ENCODE measurements at regions not wholly inside any gene's neighbourhood (a gene's known extent, or its start where the extent isn't known, plus 50 kb on each side); places are given as distances from the start of the nearest gene placed in this dataset.

DNA sequence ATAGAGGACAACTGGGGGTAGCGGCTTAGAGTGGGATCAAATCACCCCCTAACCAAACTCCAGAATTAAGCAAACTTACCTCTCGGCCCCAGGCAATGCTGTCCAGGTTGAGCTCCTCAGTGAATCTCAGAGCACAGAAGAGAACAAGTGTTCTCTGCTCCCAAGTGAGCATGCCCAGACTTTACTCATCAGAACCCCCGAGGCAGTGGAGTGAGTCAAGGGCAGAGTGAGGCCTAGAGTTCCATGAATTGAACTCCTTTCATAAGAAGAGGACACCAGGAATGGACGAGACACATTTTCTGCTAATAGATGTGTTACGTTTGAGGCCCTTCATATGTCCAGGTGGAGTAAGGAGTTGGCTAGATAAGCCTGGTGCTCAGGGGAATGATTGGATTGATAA is 134.0 kb upstream of the DTNBP1 start:
- H3K36me3 ChIP-seq (ENCODE audit: insufficient read depth, low read length): no peaks in the 10 kb centered on the region
- no peaks in the 10 kb centered on the region for H3K27me3 ChIP-seq (ENCODE audit: insufficient read depth, low read length)
- peaks cover under 1% of the 10 kb centered on the region for H3K4me1 ChIP-seq (ENCODE audit: insufficient read depth, low read length)
- H3K4me3 ChIP-seq (ENCODE audit: low read length): no peak overlapping the region
- no peaks in the 10 kb centered on the region for H3K9me3 ChIP-seq (ENCODE audit: low read length)
- H2AFZ ChIP-seq (ENCODE audit: low read depth, low read length): no peak overlapping the region

DNA sequence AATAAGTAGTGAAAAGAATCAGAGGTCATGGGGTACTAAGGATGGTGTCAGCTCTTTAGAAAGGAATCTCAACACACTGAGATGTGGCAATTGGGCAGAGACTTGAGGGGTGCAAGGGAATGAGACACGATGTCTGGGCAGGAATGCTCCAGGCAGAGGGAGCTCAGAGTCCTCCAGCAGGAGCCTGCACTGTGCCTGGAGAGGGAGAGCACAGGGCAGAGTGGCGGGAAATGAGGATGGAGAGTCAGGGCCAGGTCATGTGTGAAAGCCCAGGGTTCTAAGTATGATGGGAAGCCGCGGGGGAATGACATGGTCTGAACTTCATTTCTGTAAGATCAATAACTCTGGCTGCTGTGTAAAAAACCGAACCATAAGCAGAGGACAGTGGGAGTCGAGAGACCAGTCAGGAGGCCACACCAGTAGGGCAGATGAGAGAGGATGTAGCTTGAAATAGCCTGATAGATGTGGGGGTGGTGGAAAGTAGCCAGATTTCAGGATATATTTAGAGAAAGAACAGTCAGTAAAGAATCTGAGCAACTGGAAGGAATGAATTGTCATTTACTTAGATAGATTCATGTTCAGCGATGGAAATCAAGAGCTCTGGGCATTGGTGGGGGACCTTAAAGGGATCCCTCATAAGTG is 133.4 kb upstream of the DTNBP1 start:
- Histone ChIP-seq H3K4me3 (ENCODE audit: low read length) (no peak overlapping the region), H3K36me3 (ENCODE audit: insufficient read depth, low read length) (no peaks in the 10 kb centered on the region), H3K9me3 (ENCODE audit: low read length) (no peaks in the 10 kb centered on the region), H2AFZ (ENCODE audit: low read depth, low read length) (no peak overlapping the region), H3K27me3 (ENCODE audit: insufficient read depth, low read length) (no peaks in the 10 kb centered on the region), H3K4me1 (ENCODE audit: insufficient read depth, low read length) (peaks cover 7% of the 10 kb centered on the region)

DNA sequence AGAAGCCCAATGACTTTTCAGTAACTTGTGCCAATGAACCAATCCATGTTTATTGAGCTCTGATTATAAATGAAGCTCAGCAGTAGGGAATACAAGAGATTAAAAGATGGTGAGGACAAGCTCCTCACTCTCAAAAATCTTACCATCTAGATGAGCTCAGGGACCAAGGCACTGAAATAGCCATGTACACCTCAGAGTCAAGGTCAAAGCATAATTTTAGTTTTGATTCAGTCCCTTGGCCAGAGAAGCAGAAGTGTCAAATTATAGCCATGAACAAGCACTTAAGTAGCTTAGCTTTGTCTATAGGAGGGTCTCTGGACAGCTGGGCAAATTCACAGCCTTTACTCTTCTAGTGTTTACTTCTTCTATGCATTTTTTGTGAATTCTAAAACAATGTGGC is 131.0 kb upstream of the DTNBP1 start:
- no peak overlapping the region for H2AFZ ChIP-seq (ENCODE audit: low read depth, low read length)
- no peaks in the 10 kb centered on the region for H3K27me3 ChIP-seq (ENCODE audit: insufficient read depth, low read length)
- H3K9me3 ChIP-seq (ENCODE audit: low read length): no peaks in the 10 kb centered on the region
- peaks cover 12% of the 10 kb centered on the region for H3K4me1 ChIP-seq (ENCODE audit: insufficient read depth, low read length)
- no peak overlapping the region for H3K4me3 ChIP-seq (ENCODE audit: low read length)
- no peaks in the 10 kb centered on the region for H3K36me3 ChIP-seq (ENCODE audit: insufficient read depth, low read length)

DNA sequence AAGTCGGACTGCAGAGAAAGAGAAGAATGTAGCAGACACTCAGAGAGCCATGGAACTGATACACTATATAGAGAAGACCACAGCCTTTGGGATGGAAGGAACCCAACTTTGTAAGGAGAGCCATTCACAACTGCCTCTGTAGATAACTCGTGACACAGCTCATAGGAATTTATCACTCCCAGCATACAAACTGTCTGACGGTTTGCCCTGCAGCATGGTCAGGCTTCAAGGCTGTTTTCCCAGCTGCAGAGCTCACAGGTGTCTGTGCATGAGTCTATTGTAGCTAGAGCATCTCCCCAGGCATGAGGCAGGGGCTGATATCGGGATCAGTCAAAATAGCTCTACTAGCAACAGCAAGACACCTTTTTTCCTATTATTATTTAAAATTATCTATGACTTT is 130.5 kb upstream of the DTNBP1 start:
- Histone ChIP-seq H3K9me3 (ENCODE audit: low read length) (no peaks in the 10 kb centered on the region), H3K4me1 (ENCODE audit: insufficient read depth, low read length) (peaks cover 12% of the 10 kb centered on the region), H3K4me3 (ENCODE audit: low read length) (no peak overlapping the region), H3K27me3 (ENCODE audit: insufficient read depth, low read length) (no peaks in the 10 kb centered on the region), H2AFZ (ENCODE audit: low read depth, low read length) (no peak overlapping the region), H3K36me3 (ENCODE audit: insufficient read depth, low read length) (no peaks in the 10 kb centered on the region)

DNA sequence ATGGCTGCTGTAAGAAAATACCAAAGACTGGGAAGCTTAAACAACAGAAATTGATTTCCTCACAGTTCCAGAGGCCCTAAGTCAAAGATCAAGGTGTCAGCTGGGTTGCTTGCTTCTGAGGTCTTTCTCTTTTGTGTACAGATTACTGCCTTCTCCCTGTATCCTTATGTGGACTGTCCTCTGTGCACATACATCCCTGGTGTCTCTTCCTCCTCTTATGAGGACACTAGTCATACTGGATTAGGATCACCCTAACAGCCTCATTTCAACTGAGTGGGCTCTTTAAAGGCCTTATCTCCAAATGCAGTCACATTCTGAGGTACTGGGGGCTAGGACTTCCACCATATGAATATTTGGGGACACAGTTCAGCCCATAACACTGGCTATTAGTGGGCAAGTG is 130.0 kb upstream of the DTNBP1 start:
- Histone ChIP-seq H3K36me3 (ENCODE audit: insufficient read depth, low read length) (no peaks in the 10 kb centered on the region), H2AFZ (ENCODE audit: low read depth, low read length) (no peak overlapping the region), H3K9me3 (ENCODE audit: low read length) (no peaks in the 10 kb centered on the region), H3K27me3 (ENCODE audit: insufficient read depth, low read length) (no peaks in the 10 kb centered on the region), H3K4me1 (ENCODE audit: insufficient read depth, low read length) (peaks cover 12% of the 10 kb centered on the region), H3K4me3 (ENCODE audit: low read length) (no peak overlapping the region)

DNA sequence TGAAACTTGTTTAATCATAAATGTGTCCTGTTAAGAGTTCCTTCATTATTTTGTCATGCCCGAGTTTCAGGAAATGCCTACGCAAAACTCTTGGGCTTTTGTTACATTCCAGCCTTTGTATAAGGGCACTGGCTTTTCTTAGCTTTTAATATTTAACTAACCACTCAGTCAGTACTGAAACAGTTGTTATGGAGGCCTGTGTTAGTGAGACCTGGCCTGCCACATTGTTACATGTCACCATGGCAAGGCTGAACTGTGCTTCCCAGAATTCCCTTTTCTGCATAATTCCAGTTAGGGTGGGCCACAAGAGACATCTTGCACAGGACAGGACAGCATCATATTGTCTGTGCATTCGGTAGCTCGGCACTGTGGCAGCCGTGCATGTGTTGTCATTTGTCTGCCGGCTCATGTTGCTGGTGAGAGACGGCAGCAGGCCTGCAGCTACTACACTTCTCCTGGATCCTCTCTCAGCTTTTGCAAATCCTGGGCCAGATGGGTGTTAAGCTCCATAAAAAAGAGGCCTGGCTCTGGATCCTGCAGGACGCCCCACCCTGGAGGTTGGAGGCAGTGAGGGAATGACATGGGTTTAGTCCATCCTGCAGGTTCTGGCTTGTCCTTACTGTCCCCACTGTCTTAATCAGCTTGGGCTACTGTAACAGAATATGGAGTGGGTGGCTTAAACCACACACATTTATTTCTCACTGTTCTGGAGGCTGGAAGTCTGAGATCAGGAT is 128.8 kb upstream of the DTNBP1 start:
- peaks cover 12% of the 10 kb centered on the region for H3K4me1 ChIP-seq (ENCODE audit: insufficient read depth, low read length)
- H3K9me3 ChIP-seq (ENCODE audit: low read length): no peaks in the 10 kb centered on the region
- H2AFZ ChIP-seq (ENCODE audit: low read depth, low read length): peak overlapping the region; percentile 85
- no peaks in the 10 kb centered on the region for H3K36me3 ChIP-seq (ENCODE audit: insufficient read depth, low read length)
- no peak overlapping the region for H3K4me3 ChIP-seq (ENCODE audit: low read length)
- H3K27me3 ChIP-seq (ENCODE audit: insufficient read depth, low read length): no peaks in the 10 kb centered on the region

DNA sequence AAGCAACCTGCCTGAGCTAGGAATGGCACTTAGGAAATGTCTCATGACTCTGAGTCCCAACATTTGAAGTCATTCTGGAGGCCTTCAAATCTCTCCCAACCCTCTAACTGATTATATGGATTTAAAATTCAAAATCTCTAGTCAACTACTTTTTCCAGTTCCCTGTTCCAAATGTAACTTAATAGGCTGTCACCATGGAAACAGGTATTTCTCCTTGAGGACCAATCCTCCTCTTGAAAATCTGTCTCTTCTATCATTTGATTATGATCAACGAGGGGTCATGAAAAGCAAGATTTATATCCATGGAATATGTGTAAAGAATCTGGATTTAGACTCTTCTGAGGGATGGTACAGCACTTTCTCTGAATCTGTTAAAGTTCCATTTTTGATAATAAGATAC is 127.3 kb upstream of the DTNBP1 start:
- no peaks in the 10 kb centered on the region for H3K9me3 ChIP-seq (ENCODE audit: low read length)
- peaks cover 12% of the 10 kb centered on the region for H3K4me1 ChIP-seq (ENCODE audit: insufficient read depth, low read length)
- H2AFZ ChIP-seq (ENCODE audit: low read depth, low read length): no peak overlapping the region
- H3K4me3 ChIP-seq (ENCODE audit: low read length): no peak overlapping the region
- no peaks in the 10 kb centered on the region for H3K27me3 ChIP-seq (ENCODE audit: insufficient read depth, low read length)
- H3K36me3 ChIP-seq (ENCODE audit: insufficient read depth, low read length): no peaks in the 10 kb centered on the region

DNA sequence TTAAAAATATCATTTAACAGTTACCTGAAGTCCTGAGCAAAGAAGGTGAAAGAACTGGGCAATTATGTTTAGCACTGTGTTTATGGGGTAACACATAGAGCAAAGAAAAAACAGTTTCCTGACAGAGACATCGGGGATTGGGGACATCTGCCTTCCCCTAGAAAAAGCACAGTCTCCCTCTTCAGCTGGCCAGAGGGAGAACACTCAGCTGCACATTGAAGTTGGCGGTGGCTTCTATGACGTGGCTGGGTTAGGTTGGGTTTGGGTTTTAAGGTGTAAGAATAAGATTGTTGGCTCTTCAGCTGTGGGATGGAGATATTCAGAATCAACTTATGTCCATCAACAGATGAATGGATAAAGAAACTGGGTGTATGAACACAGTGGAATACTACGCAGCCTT is 124.0 kb upstream of the DTNBP1 start:
- H3K36me3 ChIP-seq (ENCODE audit: insufficient read depth, low read length): no peaks in the 10 kb centered on the region
- no peak overlapping the region for H2AFZ ChIP-seq (ENCODE audit: low read depth, low read length)
- H3K4me1 ChIP-seq (ENCODE audit: insufficient read depth, low read length): peaks cover 11% of the 10 kb centered on the region
- no peak overlapping the region for H3K4me3 ChIP-seq (ENCODE audit: low read length)
- H3K27me3 ChIP-seq (ENCODE audit: insufficient read depth, low read length): no peaks in the 10 kb centered on the region
- H3K9me3 ChIP-seq (ENCODE audit: low read length): no peaks in the 10 kb centered on the region

DNA sequence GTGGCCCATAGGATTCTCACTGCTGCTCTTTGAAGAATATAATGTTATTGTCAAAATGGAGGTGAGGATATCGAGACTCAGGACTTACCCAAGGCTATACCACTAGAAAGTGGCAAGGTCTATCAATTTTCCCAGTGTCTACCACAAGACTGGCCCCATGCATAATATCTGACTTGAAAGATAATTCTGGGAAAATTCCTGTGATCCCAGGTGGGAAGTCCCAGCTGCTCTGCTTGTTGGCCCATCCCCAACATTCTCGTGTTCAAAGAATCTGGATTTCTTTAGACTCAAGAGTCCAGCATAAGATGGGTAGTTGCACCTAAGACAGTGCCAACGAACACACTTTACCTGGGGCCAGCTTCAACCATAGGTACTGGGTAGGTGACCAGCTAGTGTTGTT is 120.7 kb upstream of the DTNBP1 start:
- H3K36me3 ChIP-seq (ENCODE audit: insufficient read depth, low read length): no peaks in the 10 kb centered on the region
- H2AFZ ChIP-seq (ENCODE audit: low read depth, low read length): no peak overlapping the region
- H3K27me3 ChIP-seq (ENCODE audit: insufficient read depth, low read length): no peaks in the 10 kb centered on the region
- H3K4me1 ChIP-seq (ENCODE audit: insufficient read depth, low read length): no peaks in the 10 kb centered on the region
- H3K4me3 ChIP-seq (ENCODE audit: low read length): no peak overlapping the region
- H3K9me3 ChIP-seq (ENCODE audit: low read length): no peaks in the 10 kb centered on the region

DNA sequence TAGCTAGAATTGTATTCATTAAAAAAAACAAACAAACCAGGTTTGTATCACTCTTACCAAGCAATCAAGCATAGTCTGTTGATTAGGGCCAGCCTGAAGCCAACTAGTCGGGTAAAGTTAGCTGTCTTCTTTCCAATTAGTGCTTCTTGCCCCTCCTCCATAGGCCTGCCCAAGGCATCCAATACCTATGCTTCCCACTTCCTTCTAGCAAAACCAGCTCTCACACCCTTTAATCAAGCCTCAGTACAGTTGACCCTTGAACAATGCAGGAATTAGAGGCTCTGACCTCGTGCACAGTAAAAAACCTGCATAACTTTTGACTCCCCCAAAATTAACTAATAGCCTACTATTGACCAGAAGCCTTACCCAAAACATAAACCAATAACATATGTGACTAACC is 119.1 kb upstream of the DTNBP1 start:
- H3K4me3 ChIP-seq (ENCODE audit: low read length): no peak overlapping the region

DNA sequence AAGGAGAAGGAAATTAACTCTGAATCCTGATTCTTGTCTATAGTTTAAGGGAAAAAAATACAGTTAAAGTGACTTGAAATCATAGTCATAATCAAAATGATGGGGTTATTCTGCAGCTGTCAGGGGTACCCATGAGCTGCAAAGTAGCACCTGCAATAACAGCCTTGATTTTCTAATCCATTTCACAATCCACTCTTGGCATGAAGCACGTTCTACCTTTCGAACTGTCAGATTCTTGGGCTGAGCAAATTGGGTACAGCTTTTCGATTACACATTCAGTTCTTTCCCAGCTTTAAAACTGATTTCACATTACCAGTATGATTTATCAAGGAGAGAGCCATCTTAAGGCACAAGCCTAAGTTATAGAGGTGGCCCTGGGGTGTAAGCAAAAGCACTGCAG is 118.5 kb upstream of the DTNBP1 start:
- no peaks in the 10 kb centered on the region for H3K27me3 ChIP-seq (ENCODE audit: insufficient read depth, low read length)
- H2AFZ ChIP-seq (ENCODE audit: low read depth, low read length): no peak overlapping the region
- H3K4me1 ChIP-seq (ENCODE audit: insufficient read depth, low read length): no peaks in the 10 kb centered on the region
- no peaks in the 10 kb centered on the region for H3K36me3 ChIP-seq (ENCODE audit: insufficient read depth, low read length)
- H3K4me3 ChIP-seq (ENCODE audit: low read length): no peak overlapping the region
- H3K9me3 ChIP-seq (ENCODE audit: low read length): no peaks in the 10 kb centered on the region

More for the DNA sequence above, 119.1 kb upstream of the DTNBP1 start:
- no peaks in the 10 kb centered on the region for H3K27me3 ChIP-seq (ENCODE audit: insufficient read depth, low read length)
- no peaks in the 10 kb centered on the region for H3K4me1 ChIP-seq (ENCODE audit: insufficient read depth, low read length)
- no peaks in the 10 kb centered on the region for H3K36me3 ChIP-seq (ENCODE audit: insufficient read depth, low read length)
- H3K9me3 ChIP-seq (ENCODE audit: low read length): no peaks in the 10 kb centered on the region
- H2AFZ ChIP-seq (ENCODE audit: low read depth, low read length): no peak overlapping the region

DNA sequence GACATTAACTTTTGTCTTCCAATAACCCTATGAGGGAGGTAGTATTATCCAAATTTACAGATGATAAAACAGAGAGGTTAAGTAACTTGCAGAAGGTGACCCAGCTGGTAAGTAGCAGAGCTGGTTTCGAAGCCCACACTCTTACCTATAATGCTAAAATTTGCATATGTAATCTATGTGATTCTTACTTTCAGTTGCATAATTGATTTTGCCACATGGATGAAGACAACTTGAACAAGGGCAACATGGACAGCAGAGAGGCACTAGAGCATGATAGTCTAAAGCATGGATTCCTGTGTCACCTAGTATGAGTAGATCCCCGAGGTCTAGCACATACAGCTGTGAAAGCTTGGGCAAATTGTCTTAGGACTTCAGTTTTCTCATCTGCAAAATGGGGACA is 117.6 kb upstream of the DTNBP1 start:
- Histone ChIP-seq H2AFZ (ENCODE audit: low read depth, low read length) (no peak overlapping the region), H3K36me3 (ENCODE audit: insufficient read depth, low read length) (no peaks in the 10 kb centered on the region), H3K4me1 (ENCODE audit: insufficient read depth, low read length) (no peaks in the 10 kb centered on the region), H3K9me3 (ENCODE audit: low read length) (no peaks in the 10 kb centered on the region), H3K27me3 (ENCODE audit: insufficient read depth, low read length) (no peaks in the 10 kb centered on the region), H3K4me3 (ENCODE audit: low read length) (no peak overlapping the region)

DNA sequence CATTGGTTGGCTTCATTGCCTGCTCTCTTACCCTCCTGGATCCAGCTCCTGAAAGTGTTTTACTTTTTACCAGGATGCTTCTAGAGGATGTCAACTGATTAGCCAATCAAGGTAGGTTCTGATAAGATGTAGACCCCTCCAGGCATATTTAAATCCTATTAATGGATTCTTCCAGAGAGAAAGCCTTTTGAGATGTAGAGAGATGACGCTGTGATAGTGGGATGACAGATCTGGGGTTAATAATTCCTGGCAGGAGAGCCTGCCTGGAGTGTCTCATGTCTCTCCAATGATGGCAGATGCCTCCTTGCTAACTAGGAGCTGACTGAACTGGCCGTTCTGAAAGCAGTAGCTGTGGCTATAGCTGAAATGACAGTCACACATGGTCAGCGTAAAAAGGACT is 116.9 kb upstream of the DTNBP1 start:
- H2AFZ ChIP-seq (ENCODE audit: low read depth, low read length): no peak overlapping the region
- H3K27me3 ChIP-seq (ENCODE audit: insufficient read depth, low read length): no peaks in the 10 kb centered on the region
- no peak overlapping the region for H3K4me3 ChIP-seq (ENCODE audit: low read length)
- no peaks in the 10 kb centered on the region for H3K4me1 ChIP-seq (ENCODE audit: insufficient read depth, low read length)
- no peaks in the 10 kb centered on the region for H3K36me3 ChIP-seq (ENCODE audit: insufficient read depth, low read length)
- H3K9me3 ChIP-seq (ENCODE audit: low read length): no peaks in the 10 kb centered on the region

All from neuron (in vitro differentiated cells).